IMR-90 (cell line): ENCODE measurements at regions not wholly inside any gene's neighbourhood (a gene's known extent, or its start where the extent isn't known, plus 50 kb on each side); places are given as distances from the start of the nearest gene placed in this dataset.
"Not testable (repeated sequence)": the region's sequence is repeated elsewhere in the genome, so short reads cannot be mapped to it uniquely, and the experiment has no call there.

Experiments
- CHD1 ChIP-seq: IDR thresholded peaks from 2 replicates; pipeline ENCODE4 v1.6.1; 2012; ENCODE audit warnings: low read depth, low read length, improper control_type of control experiment
- MXI1 ChIP-seq: IDR thresholded peaks from 2 replicates; pipeline ENCODE4 v1.6.1; 2012; ENCODE audit warnings: low read depth, mild to moderate bottlenecking, low read length, moderate library complexity, borderline replicate concordance
- RCOR1 ChIP-seq: IDR thresholded peaks from 2 replicates; pipeline ENCODE4 v1.6.1; 2012; ENCODE audit warnings: mild to moderate bottlenecking, low read length, improper control_type of control experiment; ENCODE audit not compliant: insufficient replicate concordance
- RFX5 ChIP-seq: IDR thresholded peaks from 2 replicates; pipeline ENCODE4 v1.8.0; 2012; ENCODE audit warnings: low read depth, mild to moderate bottlenecking, low read length, moderate library complexity
- TF ChIP-seq, protein P1 (sequence below): conservative IDR thresholded peaks from 2 replicates; pipeline ENCODE4 v1.5.1; 2012; ENCODE audit warnings: mild to moderate bottlenecking, low read depth, low read length, improper control_type of control experiment
- TF ChIP-seq, protein P2 (sequence below): fragments of 150-350 bp; IDR thresholded peaks from 2 replicates; pipeline ENCODE4 v1.6.1; 2016; ENCODE audit warnings: low read depth, mild to moderate bottlenecking, low read length, moderate library complexity, borderline replicate concordance
- TF ChIP-seq, protein P3 (sequence below): fragments of 150-350 bp; IDR thresholded peaks from 2 replicates; pipeline ENCODE4 v1.6.1; 2017; ENCODE audit warnings: mild to moderate bottlenecking, antibody characterized with exemption, low read length, low read depth

DNA sequence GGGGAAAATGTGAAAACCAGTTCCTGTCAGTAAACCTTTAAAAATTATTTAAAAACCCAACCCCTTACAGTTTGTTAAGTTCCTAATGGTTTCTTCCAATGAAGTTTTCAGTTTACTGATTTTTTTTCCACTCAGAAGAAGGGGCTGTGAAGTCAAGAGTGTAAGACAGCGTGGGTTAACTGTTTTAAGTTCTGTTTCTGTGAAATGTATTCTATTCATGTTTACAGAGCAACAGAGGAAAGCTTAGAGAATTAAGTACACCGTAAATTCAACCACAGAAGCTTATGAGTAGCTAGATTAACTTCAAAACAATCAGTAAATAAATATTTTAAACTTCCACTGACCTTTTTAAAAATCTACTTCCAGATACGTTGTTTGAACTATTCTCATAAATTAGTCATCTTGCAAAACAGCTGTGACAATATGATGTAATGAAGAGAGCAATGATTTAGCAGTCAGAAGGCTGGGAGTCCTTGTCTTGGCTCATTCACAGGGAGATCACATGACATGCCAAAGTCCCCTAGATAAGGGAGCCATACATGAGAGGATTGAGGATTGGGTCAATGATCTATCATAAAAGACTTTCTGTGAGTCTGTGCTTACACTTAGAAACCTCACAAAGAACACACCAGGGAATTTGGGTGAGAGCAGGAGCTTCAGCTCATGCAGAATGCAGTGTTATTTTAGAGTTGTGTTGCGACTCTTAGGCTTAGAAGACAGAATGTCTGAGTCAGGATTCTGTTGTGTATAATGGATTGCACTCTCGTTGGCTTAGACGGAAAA lies 97.3 kb upstream of the ADORA2B start:
- TF ChIP-seq, protein P1, sequence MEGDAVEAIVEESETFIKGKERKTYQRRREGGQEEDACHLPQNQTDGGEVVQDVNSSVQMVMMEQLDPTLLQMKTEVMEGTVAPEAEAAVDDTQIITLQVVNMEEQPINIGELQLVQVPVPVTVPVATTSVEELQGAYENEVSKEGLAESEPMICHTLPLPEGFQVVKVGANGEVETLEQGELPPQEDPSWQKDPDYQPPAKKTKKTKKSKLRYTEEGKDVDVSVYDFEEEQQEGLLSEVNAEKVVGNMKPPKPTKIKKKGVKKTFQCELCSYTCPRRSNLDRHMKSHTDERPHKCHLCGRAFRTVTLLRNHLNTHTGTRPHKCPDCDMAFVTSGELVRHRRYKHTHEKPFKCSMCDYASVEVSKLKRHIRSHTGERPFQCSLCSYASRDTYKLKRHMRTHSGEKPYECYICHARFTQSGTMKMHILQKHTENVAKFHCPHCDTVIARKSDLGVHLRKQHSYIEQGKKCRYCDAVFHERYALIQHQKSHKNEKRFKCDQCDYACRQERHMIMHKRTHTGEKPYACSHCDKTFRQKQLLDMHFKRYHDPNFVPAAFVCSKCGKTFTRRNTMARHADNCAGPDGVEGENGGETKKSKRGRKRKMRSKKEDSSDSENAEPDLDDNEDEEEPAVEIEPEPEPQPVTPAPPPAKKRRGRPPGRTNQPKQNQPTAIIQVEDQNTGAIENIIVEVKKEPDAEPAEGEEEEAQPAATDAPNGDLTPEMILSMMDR, result not testable (repeated sequence)
- not testable (repeated sequence) for TF ChIP-seq MXI1, RCOR1, CHD1, RFX5
- TF ChIP-seq, protein P2, sequence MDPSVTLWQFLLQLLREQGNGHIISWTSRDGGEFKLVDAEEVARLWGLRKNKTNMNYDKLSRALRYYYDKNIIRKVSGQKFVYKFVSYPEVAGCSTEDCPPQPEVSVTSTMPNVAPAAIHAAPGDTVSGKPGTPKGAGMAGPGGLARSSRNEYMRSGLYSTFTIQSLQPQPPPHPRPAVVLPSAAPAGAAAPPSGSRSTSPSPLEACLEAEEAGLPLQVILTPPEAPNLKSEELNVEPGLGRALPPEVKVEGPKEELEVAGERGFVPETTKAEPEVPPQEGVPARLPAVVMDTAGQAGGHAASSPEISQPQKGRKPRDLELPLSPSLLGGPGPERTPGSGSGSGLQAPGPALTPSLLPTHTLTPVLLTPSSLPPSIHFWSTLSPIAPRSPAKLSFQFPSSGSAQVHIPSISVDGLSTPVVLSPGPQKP, result not testable (repeated sequence)
- TF ChIP-seq, protein P3, sequence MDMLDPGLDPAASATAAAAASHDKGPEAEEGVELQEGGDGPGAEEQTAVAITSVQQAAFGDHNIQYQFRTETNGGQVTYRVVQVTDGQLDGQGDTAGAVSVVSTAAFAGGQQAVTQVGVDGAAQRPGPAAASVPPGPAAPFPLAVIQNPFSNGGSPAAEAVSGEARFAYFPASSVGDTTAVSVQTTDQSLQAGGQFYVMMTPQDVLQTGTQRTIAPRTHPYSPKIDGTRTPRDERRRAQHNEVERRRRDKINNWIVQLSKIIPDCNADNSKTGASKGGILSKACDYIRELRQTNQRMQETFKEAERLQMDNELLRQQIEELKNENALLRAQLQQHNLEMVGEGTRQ, result not testable (repeated sequence)
